ENCODE measurements at regions not wholly inside any gene's neighbourhood (a gene's known extent, or its start where the extent isn't known, plus 50 kb on each side); places are given as distances from the start of the nearest gene placed in this dataset.

- Histone ChIP-seq H3K79me2 (ENCODE audit: control insufficient read depth, insufficient read depth, low read length) (no peaks in the 10 kb centered on the region), H3K9ac (ENCODE audit: insufficient read depth in 1 of 2, low read depth in 2 of 2, low read length in 2 of 2) (no peak overlapping the region), H3K27ac (ENCODE audit: extremely low read depth, low read depth, low read length) (no peak overlapping the region), H3K36me3 (ENCODE audit: control insufficient read depth, insufficient read depth, low read length) (no peaks in the 10 kb centered on the region), H3K4me1 (replicated peaks in 1 of 2; ENCODE audit: control insufficient read depth in 2 of 2, insufficient read depth in 2 of 2, low read length in 2 of 2) (no peaks in the 10 kb centered on the region), H3K4me3 (no peak overlapping the region), H3K9me3 (replicated peaks; ENCODE audit: control insufficient read depth, insufficient read depth, low read depth, low read length) (no peaks in the 10 kb centered on the region; the same call in 1 of the 2 replicates), H2AFZ (ENCODE audit: low read depth, low read length) (no peak overlapping the region), H4K20me1 (replicated peaks; ENCODE audit: control insufficient read depth, insufficient read depth, low read length) (no peaks in the 10 kb centered on the region), H3K9me1 (ENCODE audit: control insufficient read depth, insufficient read depth, low read length) (no peaks in the 10 kb centered on the region), H3K4me2 (ENCODE audit: insufficient read depth, low read length) (no peak overlapping the region), H3K27me3 (ENCODE audit: control insufficient read depth in 2 of 2, insufficient read depth in 2 of 2, low read length in 2 of 2) (no peaks in the 10 kb centered on the region)
- TF ChIP-seq PPARD (CRISPR knock-in tag; IDR thresholded peaks at IDR 0.05), result no peak
- no peak for TF ChIP-seq CHD2 (IDR thresholded peaks at IDR 0.05; ENCODE audit: low read depth, low read length)
- TF ChIP-seq, protein P1, sequence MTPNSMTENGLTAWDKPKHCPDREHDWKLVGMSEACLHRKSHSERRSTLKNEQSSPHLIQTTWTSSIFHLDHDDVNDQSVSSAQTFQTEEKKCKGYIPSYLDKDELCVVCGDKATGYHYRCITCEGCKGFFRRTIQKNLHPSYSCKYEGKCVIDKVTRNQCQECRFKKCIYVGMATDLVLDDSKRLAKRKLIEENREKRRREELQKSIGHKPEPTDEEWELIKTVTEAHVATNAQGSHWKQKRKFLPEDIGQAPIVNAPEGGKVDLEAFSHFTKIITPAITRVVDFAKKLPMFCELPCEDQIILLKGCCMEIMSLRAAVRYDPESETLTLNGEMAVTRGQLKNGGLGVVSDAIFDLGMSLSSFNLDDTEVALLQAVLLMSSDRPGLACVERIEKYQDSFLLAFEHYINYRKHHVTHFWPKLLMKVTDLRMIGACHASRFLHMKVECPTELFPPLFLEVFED (CRISPR knock-in tag; conservative IDR thresholded peaks at IDR 0.05), result no peak
- TF ChIP-seq NR2C1 (IDR thresholded peaks at IDR 0.05), result no peak
- no peak for TF ChIP-seq NR2C1 (tag; IDR thresholded peaks at IDR 0.05)
- TF ChIP-seq FOSL1 (tag; conservative IDR thresholded peaks at IDR 0.05), result no peak
- no peak for TF ChIP-seq ZNF57 (CRISPR knock-in tag; IDR thresholded peaks at IDR 0.05)
- no peak for TF ChIP-seq ID3 (CRISPR knock-in tag; IDR thresholded peaks at IDR 0.05)
- no peak for TF ChIP-seq ID3 (tag; IDR thresholded peaks at IDR 0.05)
- TF ChIP-seq RAD51 (IDR thresholded peaks at IDR 0.05; ENCODE audit: borderline replicate concordance, low read depth), result no peak
- no peak for TF ChIP-seq RBM15 (IDR thresholded peaks at IDR 0.05; ENCODE audit: insufficient read depth, low read length)
- no peak for TF ChIP-seq SIX5 (IDR thresholded peaks at IDR 0.05; ENCODE audit: borderline replicate concordance in 1 of 2, insufficient read depth in 1 of 2, low read depth in 1 of 2, low read length in 2 of 2)
- TF ChIP-seq ZNF445 (CRISPR knock-in tag; IDR thresholded peaks at IDR 0.05; ENCODE audit: low read depth), result no peak
- TF ChIP-seq BMI1 (IDR thresholded peaks at IDR 0.05; ENCODE audit: low read length), result no peak
- no peak for TF ChIP-seq PRPF4 (IDR thresholded peaks at IDR 0.05; ENCODE audit: insufficient read depth, low read depth, low read length, poor library complexity, severe bottlenecking)
- no peak for TF ChIP-seq PURB (CRISPR knock-in tag; IDR thresholded peaks at IDR 0.05; ENCODE audit: low read depth)
- TF ChIP-seq, protein P2, sequence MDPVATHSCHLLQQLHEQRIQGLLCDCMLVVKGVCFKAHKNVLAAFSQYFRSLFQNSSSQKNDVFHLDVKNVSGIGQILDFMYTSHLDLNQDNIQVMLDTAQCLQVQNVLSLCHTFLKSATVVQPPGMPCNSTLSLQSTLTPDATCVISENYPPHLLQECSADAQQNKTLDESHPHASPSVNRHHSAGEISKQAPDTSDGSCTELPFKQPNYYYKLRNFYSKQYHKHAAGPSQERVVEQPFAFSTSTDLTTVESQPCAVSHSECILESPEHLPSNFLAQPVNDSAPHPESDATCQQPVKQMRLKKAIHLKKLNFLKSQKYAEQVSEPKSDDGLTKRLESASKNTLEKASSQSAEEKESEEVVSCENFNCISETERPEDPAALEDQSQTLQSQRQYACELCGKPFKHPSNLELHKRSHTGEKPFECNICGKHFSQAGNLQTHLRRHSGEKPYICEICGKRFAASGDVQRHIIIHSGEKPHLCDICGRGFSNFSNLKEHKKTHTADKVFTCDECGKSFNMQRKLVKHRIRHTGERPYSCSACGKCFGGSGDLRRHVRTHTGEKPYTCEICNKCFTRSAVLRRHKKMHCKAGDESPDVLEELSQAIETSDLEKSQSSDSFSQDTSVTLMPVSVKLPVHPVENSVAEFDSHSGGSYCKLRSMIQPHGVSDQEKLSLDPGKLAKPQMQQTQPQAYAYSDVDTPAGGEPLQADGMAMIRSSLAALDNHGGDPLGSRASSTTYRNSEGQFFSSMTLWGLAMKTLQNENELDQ (CRISPR knock-in tag; IDR thresholded peaks at IDR 0.05; ENCODE audit: borderline replicate concordance), result no peak
- no peak for TF ChIP-seq SAFB2 (IDR thresholded peaks at IDR 0.05; ENCODE audit: borderline replicate concordance, low read depth, low read length, severe bottlenecking)
- no peak for TF ChIP-seq NFATC3 (IDR thresholded peaks at IDR 0.05)
- no peak for TF ChIP-seq NEUROD1 (IDR thresholded peaks at IDR 0.05; ENCODE audit: borderline replicate concordance, low read depth, low read length, partially characterized antibody)
- ATAC-seq (no peak), DNase-seq (ENCODE audit: extremely low read depth in 1 of 4, low spot score in 3 of 4) (no peak), FAIRE-seq (no peak)
- ChIA-PET POLR2A (no interaction called here), CTCF (ENCODE audit: low intra/inter-chr PET ratio) (no interaction called here)
- 0% methylated on average over 2 of the region's 2 CpGs for WGBS (ENCODE audit: insufficient coverage, low coverage, missing lambda C conversion rate)
- intact Hi-C loops (cut with micrococcal nuclease), result loop anchor here (10.0 kb wide), 1 partner anchor 323 kb away; no protein-coding TSS in a partner anchor
- in situ Hi-C loops (cut with MboI), result no loop called here
- no TSS peak for BruUV-seq (replicated peaks)
Observed at GRCh38 chr4:173827707-173828106, 297.7 kb upstream of the HAND2 start.

All from K562 (cell line).